Thyroid gland (tissue), 4 donors: ENCODE measurements at regions not wholly inside any gene's neighbourhood (a gene's known extent, or its start where the extent isn't known, plus 50 kb on each side); places are given as distances from the start of the nearest gene placed in this dataset.

Experiments
- DNase-seq, 2 donors: peaks; one replicate each; pipeline ENCODE4 v3.0.0-alpha.2; 2019
- H3K27ac ChIP-seq, 3 donors: fragments of 200-600 bp; sonication (generic); 1 replicate in 2 of 3; 2 replicates in 1 of 3; pipeline ENCODE4 v1.5.1; 2016 to 2019; ENCODE audit warnings: mild to moderate bottlenecking in 1 of 3, moderate library complexity in 1 of 3
- H3K27me3 ChIP-seq: fragments of 200-600 bp; sonication (generic); one replicate; pipeline ENCODE4 v1.5.1; 2019
- H3K36me3 ChIP-seq, 2 donors: fragments of 200-600 bp; sonication (generic); one replicate each; pipeline ENCODE4 v1.5.1; 2016 to 2019
- H3K4me1 ChIP-seq, 2 donors: fragments of 200-600 bp; sonication (generic); one replicate each; pipeline ENCODE4 v1.5.1; 2017 to 2019
- H3K4me3 ChIP-seq, 3 donors: fragments of 200-600 bp; sonication (generic); replicated peaks in 1 of 3; 1 replicate in 2 of 3; 2 replicates in 1 of 3; pipeline ENCODE4 v1.5.1; 2016; ENCODE audit warnings: mild to moderate bottlenecking in 1 of 3
- H3K9me3 ChIP-seq: fragments of 200-600 bp; sonication (generic); one replicate; pipeline ENCODE4 v1.5.1; 2017
- POLR2A ChIP-seq, 2 donors: fragments of 450-650 bp; IDR thresholded peaks; one replicate each; pipeline ENCODE4 v1.6.1; 2017; ENCODE audit warnings: antibody characterized with exemption in 2 of 2, mild to moderate bottlenecking in 2 of 2, moderate library complexity in 1 of 2
- WGBS, 2 donors: methylation state at CpG; one replicate each; pipeline ENCODE4 v1.1.5; 2017; 5-methylcytosine and 5-hydroxymethylcytosine counted together
- intact Hi-C: fragments of 100-400 bp; cut with DNase I; formaldehyde crosslinking; loops from one replicate; pipeline ENCODE4 v1.15.1; 2023
- TF ChIP-seq, protein P1 (sequence below), 6 experiments: fragments of 200-600 bp in 3 of 6; fragments of 450-650 bp in 3 of 6; sonication (generic) in 3 of 6; IDR thresholded peaks; one replicate each; pipeline ENCODE4 v1.5.1; 2016 to 2019; ENCODE audit warnings: antibody characterized with exemption in 6 of 6, mild to moderate bottlenecking in 2 of 6, inconsistent platforms in 1 of 6, moderate library complexity in 1 of 6

DNA sequence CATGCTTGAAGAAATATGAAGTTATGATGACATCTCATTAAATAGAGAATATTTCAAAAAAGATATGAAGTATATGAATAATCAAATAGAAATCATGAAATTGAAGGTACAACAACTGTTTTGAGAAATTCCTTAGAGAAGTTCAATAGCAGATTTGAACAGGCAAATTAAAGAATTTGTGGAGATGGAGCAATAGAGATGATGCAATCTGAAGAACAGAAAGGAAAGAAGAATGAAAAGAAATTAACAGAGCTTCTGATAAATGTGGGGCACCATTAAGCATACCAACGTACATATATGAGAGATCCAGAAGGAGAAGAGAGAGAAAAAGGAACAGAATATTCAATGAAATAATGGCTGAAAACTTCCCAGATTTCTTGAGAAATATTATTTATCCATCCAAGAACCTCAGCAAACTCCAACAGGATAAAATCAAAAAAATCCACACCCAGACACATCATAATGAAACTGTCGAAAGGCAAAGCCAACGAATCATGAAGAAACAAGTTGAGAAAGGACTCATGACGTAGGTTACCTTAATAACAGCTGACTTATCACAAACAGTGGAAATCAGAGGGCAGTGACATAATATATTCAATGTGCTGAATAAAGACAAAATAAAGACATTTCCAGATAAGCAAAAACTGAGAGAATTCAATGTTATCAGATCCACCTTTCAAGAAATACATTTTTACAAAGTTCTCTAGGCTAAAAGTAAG, 297.2 kb upstream of the TARS1 start:
- Histone ChIP-seq H3K9me3 (no peaks in the 10 kb centered on the region), H3K27ac (no peak overlapping the region), H3K27me3 (no peaks in the 10 kb centered on the region), H3K36me3 (no peaks in the 10 kb centered on the region), H3K4me3 (no peak overlapping the region), H3K4me1 (no peaks in the 10 kb centered on the region)
- 92 to 94% methylated on average over 4 of the region's 4 CpGs for whole genome bisulfite sequencing, 2 donors
- intact Hi-C loops: no loop called here
- TF ChIP-seq, protein P1, sequence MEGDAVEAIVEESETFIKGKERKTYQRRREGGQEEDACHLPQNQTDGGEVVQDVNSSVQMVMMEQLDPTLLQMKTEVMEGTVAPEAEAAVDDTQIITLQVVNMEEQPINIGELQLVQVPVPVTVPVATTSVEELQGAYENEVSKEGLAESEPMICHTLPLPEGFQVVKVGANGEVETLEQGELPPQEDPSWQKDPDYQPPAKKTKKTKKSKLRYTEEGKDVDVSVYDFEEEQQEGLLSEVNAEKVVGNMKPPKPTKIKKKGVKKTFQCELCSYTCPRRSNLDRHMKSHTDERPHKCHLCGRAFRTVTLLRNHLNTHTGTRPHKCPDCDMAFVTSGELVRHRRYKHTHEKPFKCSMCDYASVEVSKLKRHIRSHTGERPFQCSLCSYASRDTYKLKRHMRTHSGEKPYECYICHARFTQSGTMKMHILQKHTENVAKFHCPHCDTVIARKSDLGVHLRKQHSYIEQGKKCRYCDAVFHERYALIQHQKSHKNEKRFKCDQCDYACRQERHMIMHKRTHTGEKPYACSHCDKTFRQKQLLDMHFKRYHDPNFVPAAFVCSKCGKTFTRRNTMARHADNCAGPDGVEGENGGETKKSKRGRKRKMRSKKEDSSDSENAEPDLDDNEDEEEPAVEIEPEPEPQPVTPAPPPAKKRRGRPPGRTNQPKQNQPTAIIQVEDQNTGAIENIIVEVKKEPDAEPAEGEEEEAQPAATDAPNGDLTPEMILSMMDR (IDR thresholded peaks at IDR 0.05): no peak
- no peak for TF ChIP-seq POLR2A (IDR thresholded peaks at IDR 0.05)
- no peak for DNase-seq

DNA sequence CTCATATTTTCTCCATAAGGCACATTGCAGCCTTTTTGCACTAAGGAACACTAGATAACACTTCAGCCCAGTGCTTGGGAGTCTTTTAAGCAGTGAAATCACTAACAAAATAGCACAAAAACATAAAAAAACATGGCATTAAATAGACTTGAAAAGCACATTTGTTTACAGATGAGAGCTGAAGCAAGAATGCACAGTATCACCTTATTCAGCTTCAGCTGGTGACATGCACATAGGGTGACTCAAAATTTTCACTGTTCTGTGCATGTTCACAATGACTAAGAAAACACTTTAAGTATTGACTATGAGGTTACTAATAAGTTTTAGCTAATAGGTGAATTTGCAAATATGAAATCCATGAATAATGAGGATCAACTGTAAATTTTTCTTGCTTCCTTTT, 293.9 kb upstream of the TARS1 start:
- H3K4me3 ChIP-seq: no peak overlapping the region
- intact Hi-C loops: no loop called here
- no peaks in the 10 kb centered on the region for H3K9me3 ChIP-seq
- DNase-seq: no peak
- H3K27me3 ChIP-seq: no peaks in the 10 kb centered on the region
- no peaks in the 10 kb centered on the region for H3K36me3 ChIP-seq
- no peak for TF ChIP-seq POLR2A (IDR thresholded peaks at IDR 0.05)
- TF ChIP-seq, protein P1 (IDR thresholded peaks at IDR 0.05): no peak
- no peaks in the 10 kb centered on the region for H3K4me1 ChIP-seq
- no peak overlapping the region for H3K27ac ChIP-seq

DNA sequence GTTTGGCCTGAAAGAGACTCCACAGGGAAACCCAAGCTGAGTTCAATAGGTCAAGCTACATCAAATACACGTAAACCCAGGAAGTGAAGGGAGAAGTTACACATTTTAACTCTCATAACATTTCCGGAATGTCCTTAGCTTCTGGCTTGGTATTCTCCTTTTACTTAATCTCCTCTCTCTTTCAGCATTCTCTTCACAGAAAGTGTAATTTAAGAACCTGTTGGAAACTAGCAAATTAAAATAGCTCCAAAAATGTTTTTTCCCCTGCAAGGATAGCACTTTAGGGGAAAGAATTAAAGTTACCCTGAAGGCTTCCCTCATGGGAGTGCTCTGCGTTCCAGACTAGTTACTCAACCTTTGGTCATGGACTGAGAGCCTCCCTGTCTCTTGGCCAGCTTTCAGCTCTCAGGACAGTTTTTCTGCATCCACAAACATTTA, 292.7 kb upstream of the TARS1 start:
- H3K27ac ChIP-seq: no peak overlapping the region
- DNase-seq: no peak
- intact Hi-C loops: no loop called here
- H3K9me3 ChIP-seq: no peaks in the 10 kb centered on the region
- H3K36me3 ChIP-seq: no peaks in the 10 kb centered on the region
- H3K4me3 ChIP-seq: no peak overlapping the region
- H3K4me1 ChIP-seq: no peaks in the 10 kb centered on the region
- TF ChIP-seq POLR2A (IDR thresholded peaks at IDR 0.05): no peak
- TF ChIP-seq, protein P1 (IDR thresholded peaks at IDR 0.05): no peak
- WGBS, 2 donors: 58 to 65% methylated on average over 3 of the region's 3 CpGs
- no peaks in the 10 kb centered on the region for H3K27me3 ChIP-seq

DNA sequence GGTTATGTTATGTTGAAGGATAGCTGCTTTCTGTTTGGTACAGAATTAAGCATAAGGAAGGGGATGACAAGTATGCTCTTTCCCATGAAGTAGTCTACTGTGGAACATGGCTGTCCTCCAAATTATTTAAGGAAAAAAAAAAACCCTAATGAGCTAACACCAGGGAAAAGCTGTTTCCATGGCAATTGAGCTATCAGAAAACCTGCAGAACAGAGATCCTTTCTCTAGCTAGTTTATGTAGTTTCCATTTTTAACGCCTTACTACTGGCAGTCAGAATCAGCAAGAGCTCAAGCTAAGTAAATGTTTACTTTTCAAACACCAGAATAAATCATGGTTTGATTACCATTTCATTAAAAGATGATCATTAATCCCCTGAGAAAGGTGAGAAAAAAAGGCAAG, 287.4 kb upstream of the TARS1 start:
- no peaks in the 10 kb centered on the region for H3K4me1 ChIP-seq
- H3K4me3 ChIP-seq: no peak overlapping the region
- 53 to 69% methylated on average over 1 of the region's 1 CpG for WGBS, 2 donors
- TF ChIP-seq POLR2A (IDR thresholded peaks at IDR 0.05): no peak
- TF ChIP-seq, protein P1 (IDR thresholded peaks at IDR 0.05): no peak
- no peaks in the 10 kb centered on the region for H3K9me3 ChIP-seq
- H3K27ac ChIP-seq: no peak overlapping the region
- intact Hi-C loops: no loop called here
- DNase-seq: no peak
- H3K27me3 ChIP-seq: no peaks in the 10 kb centered on the region
- H3K36me3 ChIP-seq: no peaks in the 10 kb centered on the region

DNA sequence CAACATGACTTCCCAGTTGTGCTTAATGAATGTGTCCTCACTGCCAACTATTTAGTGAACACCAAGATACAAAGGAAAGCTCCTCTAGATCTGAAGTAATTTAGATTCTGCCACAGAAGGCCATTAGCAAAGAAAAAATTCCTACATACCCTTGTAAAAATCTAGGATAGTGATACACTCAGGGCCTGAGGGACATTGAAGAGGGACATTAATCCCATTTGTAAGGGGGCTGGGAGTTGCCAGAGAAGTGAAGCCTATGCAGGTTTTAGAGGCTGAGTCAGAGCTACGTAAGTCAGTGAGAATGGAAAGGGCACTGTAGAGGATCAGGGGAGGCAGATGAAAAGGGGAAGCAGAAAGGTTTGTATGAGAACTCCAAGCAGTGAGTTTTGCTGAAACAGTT, 286.9 kb upstream of the TARS1 start:
- intact Hi-C loops: no loop called here
- TF ChIP-seq, protein P1 (IDR thresholded peaks at IDR 0.05): no peak
- no peak for TF ChIP-seq POLR2A (IDR thresholded peaks at IDR 0.05)
- Histone ChIP-seq H3K4me1 (no peaks in the 10 kb centered on the region), H3K27ac (no peak overlapping the region), H3K36me3 (no peaks in the 10 kb centered on the region), H3K9me3 (no peaks in the 10 kb centered on the region), H3K4me3 (no peak overlapping the region), H3K27me3 (no peaks in the 10 kb centered on the region)
- DNase-seq: no peak
- 83 to 90% methylated on average over 1 of the region's 1 CpG for WGBS, 2 donors
